ENCODE measurements at regions not wholly inside any gene's neighbourhood (a gene's known extent, or its start where the extent isn't known, plus 50 kb on each side); places are given as distances from the start of the nearest gene placed in this dataset.

GRCh38 chr5:27242258-27242626 is 203.9 kb upstream of the CDH9 start:
- H3K27ac ChIP-seq (ENCODE audit: low read depth, low read length) = no peak overlapping the region

DNA sequence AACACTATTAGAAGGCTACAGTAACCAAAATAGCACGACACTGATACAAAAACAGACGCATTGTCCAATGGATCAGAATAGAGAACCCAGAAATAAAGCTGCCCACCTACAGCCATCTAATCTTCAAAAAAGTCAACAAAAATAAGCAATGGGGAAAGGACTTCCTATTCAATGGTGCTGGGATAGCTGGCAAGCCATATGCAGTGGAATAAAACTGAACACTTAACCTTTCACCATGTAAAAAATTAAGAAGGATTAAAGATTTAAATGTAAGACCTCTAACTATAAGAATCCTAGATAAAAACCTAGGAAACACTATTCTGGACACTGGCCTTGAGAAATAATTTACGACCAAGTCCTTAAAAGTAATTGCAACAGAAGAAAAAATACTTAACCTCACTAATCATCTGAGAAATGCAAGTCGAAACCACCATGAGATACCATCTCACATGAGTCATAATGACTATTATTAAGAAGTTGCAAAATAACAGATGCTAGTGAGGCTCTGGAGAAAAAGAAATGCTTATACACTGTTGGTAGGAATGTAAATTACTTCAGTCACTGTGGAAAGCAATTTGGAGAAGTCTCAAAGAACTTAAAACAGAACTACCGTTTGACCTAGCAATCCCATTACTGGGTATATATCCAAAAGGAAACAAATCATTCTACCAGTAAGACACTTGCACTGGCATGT is 203.3 kb upstream of the CDH9 start:
- H3K9me2 ChIP-seq (replicated peaks; ENCODE audit: control insufficient read depth, low read length) = no peaks in the 10 kb centered on the region
- no peaks in the 10 kb centered on the region for H4K20me1 ChIP-seq (ENCODE audit: control insufficient read depth, insufficient read depth, low read depth, low read length)
- H3K4me3 ChIP-seq (ENCODE audit: low read length) = no peak overlapping the region
- H3K27me3 ChIP-seq (ENCODE audit: control insufficient read depth, low read length) = no peaks in the 10 kb centered on the region
- TF ChIP-seq CTCF (IDR thresholded peaks at IDR 0.05; ENCODE audit: low read depth, low read length, poor library complexity, severe bottlenecking) = no peak
- no peak for TF ChIP-seq EZH2phosphoT487 (IDR thresholded peaks at IDR 0.05; ENCODE audit: borderline replicate concordance, low read length)
- H3K4me1 ChIP-seq (ENCODE audit: control insufficient read depth, low read length) = no peaks in the 10 kb centered on the region
- H3K27ac ChIP-seq (ENCODE audit: low read depth, low read length) = no peak overlapping the region
- no peak overlapping the region for H3K4me2 ChIP-seq (ENCODE audit: low read length)
- H3K79me2 ChIP-seq (ENCODE audit: control insufficient read depth, low read length) = no peaks in the 10 kb centered on the region
- H3K36me3 ChIP-seq (ENCODE audit: control insufficient read depth, low read length) = no peaks in the 10 kb centered on the region
- no peaks in the 10 kb centered on the region for H3K9me3 ChIP-seq (ENCODE audit: control insufficient read depth, insufficient read depth, low read length)
- no peaks in the 10 kb centered on the region for H3F3A ChIP-seq (ENCODE audit: control insufficient read depth, insufficient read depth)

More at GRCh38 chr5:27242258-27242626, 203.9 kb upstream of the CDH9 start:
- Histone ChIP-seq H3K4me3 (ENCODE audit: low read length) (no peak overlapping the region), H3K79me2 (ENCODE audit: control insufficient read depth, low read length) (no peaks in the 10 kb centered on the region), H3K9me3 (ENCODE audit: control insufficient read depth, insufficient read depth, low read length) (no peaks in the 10 kb centered on the region), H3K36me3 (ENCODE audit: control insufficient read depth, low read length) (no peaks in the 10 kb centered on the region), H3F3A (ENCODE audit: control insufficient read depth, insufficient read depth) (no peaks in the 10 kb centered on the region), H3K4me2 (ENCODE audit: low read length) (no peak overlapping the region), H3K27me3 (ENCODE audit: control insufficient read depth, low read length) (no peaks in the 10 kb centered on the region), H3K4me1 (ENCODE audit: control insufficient read depth, low read length) (no peaks in the 10 kb centered on the region), H3K9me2 (replicated peaks; ENCODE audit: control insufficient read depth, low read length) (no peaks in the 10 kb centered on the region), H4K20me1 (ENCODE audit: control insufficient read depth, insufficient read depth, low read depth, low read length) (no peaks in the 10 kb centered on the region)
- TF ChIP-seq CTCF (IDR thresholded peaks at IDR 0.05; ENCODE audit: low read depth, low read length, poor library complexity, severe bottlenecking) = no peak
- TF ChIP-seq EZH2phosphoT487 (IDR thresholded peaks at IDR 0.05; ENCODE audit: borderline replicate concordance, low read length) = no peak

DNA sequence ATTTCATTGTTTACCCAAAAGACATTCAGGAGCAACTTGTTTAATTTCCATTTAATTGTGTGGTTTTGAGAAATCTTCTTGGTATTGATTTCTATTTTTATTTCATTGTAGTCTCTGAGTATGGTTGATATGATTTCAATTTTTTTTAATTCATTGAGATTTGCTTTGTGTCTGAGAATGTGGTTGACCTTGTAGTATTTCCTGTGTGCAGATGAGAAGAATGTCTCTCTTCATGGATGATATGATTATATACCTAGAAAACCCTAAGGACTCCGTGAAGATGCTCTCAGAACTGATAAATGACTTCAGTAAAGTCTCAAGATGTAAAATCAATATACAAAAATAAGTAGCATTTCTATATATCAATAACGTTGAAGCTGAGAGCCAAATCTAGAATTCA is 202.4 kb upstream of the CDH9 start:
- no peaks in the 10 kb centered on the region for H3K79me2 ChIP-seq (ENCODE audit: control insufficient read depth, low read length)
- H3K9me3 ChIP-seq (ENCODE audit: control insufficient read depth, insufficient read depth, low read length) = no peaks in the 10 kb centered on the region
- no peak overlapping the region for H3K4me3 ChIP-seq (ENCODE audit: low read length)
- no peak overlapping the region for H3K27ac ChIP-seq (ENCODE audit: low read depth, low read length)
- no peak for TF ChIP-seq CTCF (IDR thresholded peaks at IDR 0.05; ENCODE audit: low read depth, low read length, poor library complexity, severe bottlenecking)
- TF ChIP-seq EZH2phosphoT487 (IDR thresholded peaks at IDR 0.05; ENCODE audit: borderline replicate concordance, low read length) = no peak
- H3K27me3 ChIP-seq (ENCODE audit: control insufficient read depth, low read length) = no peaks in the 10 kb centered on the region
- no peaks in the 10 kb centered on the region for H4K20me1 ChIP-seq (ENCODE audit: control insufficient read depth, insufficient read depth, low read depth, low read length)
- no peak overlapping the region for H3K4me2 ChIP-seq (ENCODE audit: low read length)
- no peaks in the 10 kb centered on the region for H3K36me3 ChIP-seq (ENCODE audit: control insufficient read depth, low read length)
- H3K4me1 ChIP-seq (ENCODE audit: control insufficient read depth, low read length) = no peaks in the 10 kb centered on the region
- no peaks in the 10 kb centered on the region for H3K9me2 ChIP-seq (replicated peaks; ENCODE audit: control insufficient read depth, low read length)
- H3F3A ChIP-seq (ENCODE audit: control insufficient read depth, insufficient read depth) = no peaks in the 10 kb centered on the region
